Activated naive CD4-positive, alpha-beta T cell treated with anti-CD3 and anti-CD28 coated beads for 36 hours (primary cell): ENCODE measurements at regions not wholly inside any gene's neighbourhood (a gene's known extent, or its start where the extent isn't known, plus 50 kb on each side); places are given as distances from the start of the nearest gene placed in this dataset.

ENCODE experiments used
- CTCF ChIA-PET: fragments of 350-600 bp; sonication (Branson Sonifier 250); formaldehyde crosslinking; loops from one replicate; lab custom pipeline; 2021; ENCODE audit warnings: antibody characterized with exemption; lab: Charles Lee
- DNase-seq: peaks from one replicate; pipeline ENCODE4 v3.0.0-alpha.2; 2020
- H3K27ac Mint-ChIP-seq: one replicate; pipeline ENCODE4 v1.8.0; 2021; ENCODE audit warnings: mild to moderate bottlenecking, mixed read lengths
- H3K27me3 Mint-ChIP-seq: one replicate; pipeline ENCODE4 v1.8.0; 2021; ENCODE audit warnings: low read depth, mixed read lengths
- H3K36me3 Mint-ChIP-seq: one replicate; pipeline ENCODE4 v1.8.0; 2021; ENCODE audit warnings: low read depth, mixed read lengths
- H3K4me1 Mint-ChIP-seq: one replicate; pipeline ENCODE4 v1.8.0; 2021; ENCODE audit warnings: low read depth, mixed read lengths
- H3K4me3 Mint-ChIP-seq: one replicate; pipeline ENCODE4 v1.8.0; 2021; ENCODE audit warnings: mild to moderate bottlenecking, moderate library complexity, mixed read lengths
- H3K9me3 Mint-ChIP-seq: one replicate; pipeline ENCODE4 v1.8.0; 2021; ENCODE audit warnings: mixed read lengths
- intact Hi-C: fragments of 100-400 bp; cut with micrococcal nuclease; formaldehyde crosslinking; loops from one replicate; pipeline ENCODE4 v1.15.1; 2023

DNA sequence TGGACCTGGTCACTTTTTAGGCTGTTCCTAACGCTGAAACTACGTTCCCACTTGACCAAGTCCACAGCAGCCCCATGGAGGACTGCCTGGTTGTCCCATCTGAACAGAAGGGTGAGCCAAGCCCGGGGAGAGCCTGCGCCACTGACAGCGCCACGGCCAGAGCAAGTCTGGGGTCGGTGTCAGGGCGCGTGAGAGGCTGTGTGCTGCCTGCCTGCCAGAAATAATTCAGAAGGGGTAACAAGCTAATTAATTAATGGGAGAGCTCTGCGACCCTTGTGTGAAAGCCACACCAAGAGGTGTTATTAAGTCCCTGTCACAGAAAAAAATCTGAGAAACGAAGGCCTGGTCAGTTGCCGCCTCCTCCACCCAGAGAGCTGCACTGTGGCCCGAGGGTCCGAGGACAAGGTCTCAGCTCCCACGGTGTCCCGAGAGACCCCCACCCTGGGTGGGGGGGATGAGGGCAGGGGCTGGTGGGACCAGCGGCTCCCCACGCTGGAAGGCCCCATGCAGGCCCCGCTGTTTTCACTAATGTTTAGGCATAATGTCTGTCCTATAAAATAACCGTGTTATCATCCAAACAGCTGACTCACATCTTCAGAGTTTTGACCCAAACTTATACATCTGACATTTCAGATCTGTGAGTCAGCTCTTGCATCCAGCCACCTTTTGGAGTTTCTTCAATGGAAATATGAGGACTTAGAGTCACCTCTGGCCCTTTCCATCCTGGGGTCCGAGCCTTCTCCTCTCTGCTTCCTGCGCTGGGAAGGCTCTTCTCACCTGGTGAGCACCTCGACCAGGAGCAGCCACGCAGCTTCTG is 58.5 kb downstream of the DLL1 start:
- CTCF ChIA-PET: no interaction called here
- intact Hi-C loops: no loop called here
- H3K36me3 Mint-ChIP-seq: no peaks in the 10 kb centered on the region
- H3K4me1 Mint-ChIP-seq: no peaks in the 10 kb centered on the region
- no peak overlapping the region for H3K27ac Mint-ChIP-seq
- no peaks in the 10 kb centered on the region for H3K27me3 Mint-ChIP-seq
- H3K4me3 Mint-ChIP-seq: no peak overlapping the region
- H3K9me3 Mint-ChIP-seq: no peaks in the 10 kb centered on the region
- DNase-seq: no peak

DNA sequence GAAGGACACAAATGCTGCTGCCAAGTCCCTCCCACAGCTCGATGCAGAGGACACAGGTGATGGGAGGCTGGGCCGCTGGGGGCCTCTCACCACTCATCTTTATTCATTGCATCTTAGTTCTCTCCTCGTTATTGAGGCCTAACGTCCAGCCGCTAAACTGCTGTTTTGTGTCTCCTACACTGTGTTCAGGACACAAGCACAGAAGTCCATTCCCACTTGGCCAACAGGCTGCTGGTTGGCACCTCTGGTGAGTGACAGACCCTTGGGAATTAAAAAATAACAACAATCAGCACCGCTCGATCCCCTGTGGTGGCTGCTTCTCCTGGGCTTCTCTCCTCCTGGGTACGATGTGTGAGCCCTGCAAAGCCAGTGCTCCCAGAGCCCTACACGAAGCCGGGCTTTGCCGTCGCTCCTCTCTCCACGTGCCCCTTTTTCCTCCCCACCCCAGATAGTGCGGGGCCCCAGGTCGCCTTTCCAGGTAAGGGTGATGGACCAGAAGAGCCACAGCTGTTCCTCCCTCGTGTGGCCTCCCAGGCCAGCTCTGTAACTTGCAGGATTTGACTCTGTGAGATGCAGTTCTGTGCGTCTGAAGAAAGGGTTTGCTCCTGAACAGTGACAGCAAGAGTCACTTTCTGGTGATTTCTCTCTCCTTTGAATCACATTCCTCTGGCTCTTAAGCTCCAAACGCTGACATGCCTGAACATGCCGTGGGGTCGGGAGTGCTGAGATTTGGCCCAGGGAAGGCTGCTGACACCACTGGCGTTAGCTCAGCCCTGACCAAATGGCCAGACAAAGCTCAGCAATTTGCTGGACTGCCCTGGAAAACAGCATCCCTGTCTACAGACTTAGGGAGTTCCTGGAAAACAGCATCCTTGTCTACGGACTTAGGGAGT is 59.3 kb downstream of the DLL1 start:
- Mint-ChIP-seq H3K4me1 (no peaks in the 10 kb centered on the region), H3K9me3 (no peaks in the 10 kb centered on the region), H3K27ac (no peak overlapping the region)

DNA sequence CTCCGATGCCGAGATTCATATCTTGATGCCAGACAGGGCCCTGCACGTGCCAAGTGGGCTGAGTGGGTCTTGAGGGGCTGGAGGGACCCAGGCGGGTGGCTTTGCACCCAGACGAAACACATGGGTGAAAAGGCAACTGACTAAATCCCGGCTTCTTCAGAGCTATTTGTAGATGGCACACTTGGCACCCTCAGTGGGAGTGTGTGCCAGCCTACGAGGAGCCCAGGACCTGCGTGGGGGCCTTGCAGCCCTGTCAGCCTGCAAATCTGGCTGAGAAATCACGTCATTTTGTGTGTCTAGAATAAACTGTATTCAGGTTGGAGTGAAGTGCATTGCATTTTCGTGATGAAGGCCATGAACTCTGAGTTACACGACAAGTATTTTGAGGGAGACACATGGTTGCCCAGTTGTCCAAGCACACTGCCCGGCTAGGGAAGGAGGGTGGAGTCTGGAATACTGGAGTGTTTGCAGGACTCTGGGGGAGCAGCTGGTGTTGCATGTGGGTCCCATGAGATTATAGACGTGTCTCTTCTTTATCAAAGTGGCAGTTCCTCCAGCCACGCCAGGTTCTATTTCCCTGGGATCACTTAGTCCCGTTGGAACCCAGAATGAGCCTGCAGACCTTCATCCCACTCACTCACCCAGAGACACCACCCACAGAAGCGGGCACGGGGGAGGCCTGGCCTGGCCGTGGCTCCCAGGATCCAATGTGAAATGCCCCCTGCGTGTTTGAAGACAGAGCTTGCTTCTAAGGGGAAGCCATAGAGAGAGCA is 60.2 kb downstream of the DLL1 start:
- Mint-ChIP-seq H3K27ac (no peak overlapping the region), H3K27me3 (no peaks in the 10 kb centered on the region), H3K9me3 (no peaks in the 10 kb centered on the region), H3K4me1 (no peaks in the 10 kb centered on the region), H3K36me3 (no peaks in the 10 kb centered on the region), H3K4me3 (no peak overlapping the region)
- CTCF ChIA-PET: no interaction called here
- intact Hi-C loops: no loop called here
- no peak for DNase-seq

More for the DNA sequence above, 59.3 kb downstream of the DLL1 start:
- Mint-ChIP-seq H3K4me3 (no peak overlapping the region), H3K36me3 (no peaks in the 10 kb centered on the region), H3K27me3 (no peaks in the 10 kb centered on the region)
- CTCF ChIA-PET: no interaction called here
- intact Hi-C loops: no loop called here
- DNase-seq: no peak

DNA sequence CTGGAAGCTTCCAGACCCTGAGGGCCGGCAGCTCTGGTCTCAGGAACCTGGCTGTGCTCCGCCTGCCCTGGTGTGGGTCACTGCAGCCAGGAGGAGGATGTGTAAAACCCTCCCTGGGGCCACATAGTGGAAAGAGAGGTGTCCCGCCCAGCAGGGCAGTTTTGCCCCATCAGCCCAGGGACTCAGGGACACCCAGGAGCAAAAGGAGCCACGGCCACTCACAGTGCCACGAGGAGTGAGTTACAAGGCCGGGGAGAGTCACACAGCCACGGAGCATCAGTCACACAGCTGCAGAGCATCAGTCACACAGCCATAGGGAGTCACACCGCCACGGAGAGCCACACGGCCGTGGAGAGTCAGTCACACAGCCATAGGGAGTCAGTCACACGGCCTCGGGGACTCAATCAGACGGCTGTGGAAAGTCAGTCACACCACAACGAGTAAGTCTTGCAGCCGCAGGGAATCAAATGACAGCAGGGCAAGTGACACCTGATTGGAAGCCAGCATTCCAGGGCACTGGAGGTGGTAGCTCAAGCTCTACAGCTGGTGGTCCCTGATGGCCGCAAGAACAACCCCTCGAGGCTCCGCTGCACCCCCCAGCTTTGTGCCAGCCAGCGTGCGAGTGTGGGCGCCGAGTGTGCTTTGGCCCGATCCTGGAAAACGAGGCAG is 60.9 kb downstream of the DLL1 start:
- intact Hi-C loops: no loop called here
- DNase-seq: no peak
- Mint-ChIP-seq H3K4me3 (no peak overlapping the region), H3K27me3 (no peaks in the 10 kb centered on the region), H3K36me3 (no peaks in the 10 kb centered on the region), H3K9me3 (no peaks in the 10 kb centered on the region), H3K27ac (no peak overlapping the region), H3K4me1 (no peaks in the 10 kb centered on the region)
- CTCF ChIA-PET: no interaction called here

DNA sequence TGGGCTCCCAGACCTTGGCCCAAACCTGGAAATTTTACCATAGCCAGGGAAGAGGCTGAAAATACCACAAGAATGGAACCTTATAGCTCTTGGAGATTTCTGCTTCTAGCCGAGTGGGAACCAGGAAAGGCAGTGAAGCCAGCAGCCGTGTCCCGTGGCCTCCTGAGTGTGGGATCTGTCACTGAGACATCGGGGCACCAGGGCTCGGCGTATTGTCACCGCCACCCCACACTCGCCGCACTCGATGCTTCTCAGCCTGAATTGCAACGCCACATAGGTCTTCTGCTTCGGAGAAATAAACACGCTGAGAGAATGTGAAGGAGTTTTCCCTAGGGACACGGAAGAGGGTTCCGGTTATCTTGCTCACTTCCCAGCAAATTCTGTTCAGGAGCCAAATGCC is 61.5 kb downstream of the DLL1 start:
- Mint-ChIP-seq H3K27ac (no peak overlapping the region), H3K36me3 (no peaks in the 10 kb centered on the region), H3K4me3 (no peak overlapping the region), H3K27me3 (no peaks in the 10 kb centered on the region), H3K4me1 (no peaks in the 10 kb centered on the region), H3K9me3 (no peaks in the 10 kb centered on the region)
- intact Hi-C loops: no loop called here
- DNase-seq: no peak
- CTCF ChIA-PET: no interaction called here

DNA sequence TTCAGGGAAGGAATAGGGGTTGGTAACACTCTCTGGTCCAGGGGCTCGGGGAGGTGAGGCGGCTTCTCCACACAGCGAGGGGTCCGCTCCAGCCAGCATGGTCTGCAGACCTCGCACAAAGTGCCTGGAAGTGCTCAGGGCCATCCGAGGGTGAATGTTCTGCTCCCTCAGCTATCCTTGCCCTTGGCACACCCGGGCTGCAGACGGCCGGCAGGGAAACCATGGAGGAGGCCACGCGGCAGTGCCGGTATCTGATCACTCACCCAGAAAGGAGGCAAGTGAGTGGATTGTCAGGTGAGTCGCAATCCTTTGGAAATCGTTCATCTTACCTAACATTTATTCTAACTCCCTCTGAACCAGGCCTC is 62.0 kb downstream of the DLL1 start:
- H3K27ac Mint-ChIP-seq: no peak overlapping the region

DNA sequence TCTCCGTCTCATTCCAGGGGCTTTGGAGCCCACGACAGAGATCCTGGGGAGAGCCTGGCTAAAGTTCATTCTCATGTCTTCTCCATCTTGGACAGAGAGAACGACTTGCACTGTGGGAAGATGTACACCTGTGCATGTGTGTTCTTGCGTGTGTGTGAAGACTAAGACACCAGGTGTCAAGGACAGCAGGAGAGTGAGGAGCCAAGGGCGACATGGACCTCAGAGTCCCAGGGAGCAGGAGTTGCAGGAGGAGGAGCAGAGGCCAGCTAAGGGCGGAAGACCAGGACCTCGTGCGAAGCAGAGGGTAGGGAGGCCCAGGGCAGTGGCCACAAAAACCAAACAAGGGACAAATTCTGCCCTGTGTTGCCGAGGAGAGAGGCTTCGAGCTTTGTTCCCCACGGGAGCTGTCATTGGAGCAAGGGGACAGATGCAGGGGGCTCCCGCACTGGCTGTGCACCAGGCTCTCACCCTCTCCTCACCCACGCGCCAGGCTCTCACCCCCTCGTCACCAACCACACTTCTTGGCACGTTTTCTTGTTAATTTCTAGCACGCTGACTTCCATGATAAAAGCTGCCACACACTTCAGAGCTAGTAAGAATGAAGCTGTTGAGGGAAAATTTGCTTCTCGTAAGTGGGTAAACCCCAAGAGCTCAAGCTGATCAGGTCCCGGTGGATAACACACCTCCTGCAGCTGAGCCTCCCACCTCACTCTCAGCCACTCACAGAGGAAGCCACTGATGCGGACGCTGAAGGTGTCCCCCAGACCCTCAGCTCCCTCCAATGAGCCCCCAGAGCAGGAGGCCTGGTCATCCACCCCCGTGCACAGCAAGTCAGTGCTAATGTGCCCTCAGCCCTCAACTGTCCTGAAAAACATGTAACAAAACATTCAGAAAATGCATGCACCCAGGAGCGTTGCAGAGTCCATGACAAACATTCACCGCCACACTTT is 62.6 kb downstream of the DLL1 start:
- Mint-ChIP-seq H3K36me3 (no peaks in the 10 kb centered on the region), H3K9me3 (no peaks in the 10 kb centered on the region), H3K27me3 (no peaks in the 10 kb centered on the region), H3K27ac (no peak overlapping the region), H3K4me1 (peaks cover 2% of the 10 kb centered on the region), H3K4me3 (no peak overlapping the region)
- CTCF ChIA-PET: no interaction called here
- intact Hi-C loops: no loop called here
- DNase-seq: no peak

More for the DNA sequence above, 62.0 kb downstream of the DLL1 start:
- Mint-ChIP-seq H3K4me1 (no peaks in the 10 kb centered on the region), H3K27me3 (no peaks in the 10 kb centered on the region), H3K4me3 (no peak overlapping the region), H3K36me3 (no peaks in the 10 kb centered on the region), H3K9me3 (no peaks in the 10 kb centered on the region)
- intact Hi-C loops: no loop called here
- no peak for DNase-seq
- CTCF ChIA-PET: no interaction called here

DNA sequence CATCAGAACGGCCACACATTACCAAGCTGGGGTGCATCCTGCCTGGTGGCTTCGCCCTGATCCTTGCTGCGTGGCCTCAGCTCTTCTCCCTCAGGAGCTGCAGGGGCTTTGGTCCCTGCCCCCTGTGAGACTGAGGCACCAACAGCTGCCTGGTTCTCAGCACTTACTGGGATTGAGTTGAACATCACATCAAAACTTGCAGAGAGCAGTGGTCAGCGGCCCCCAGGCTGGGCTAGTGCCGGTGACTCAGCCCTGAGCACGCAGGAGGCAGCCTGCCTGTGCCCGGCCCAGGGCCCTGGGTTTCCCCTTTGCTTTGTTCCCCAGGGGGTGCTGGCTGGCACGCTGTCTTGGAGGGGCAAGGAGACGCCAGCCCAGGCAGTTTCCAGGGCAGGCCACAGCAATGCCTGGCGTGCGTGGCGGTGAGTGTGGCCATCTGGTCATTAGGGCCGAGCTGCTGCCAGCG is 63.3 kb downstream of the DLL1 start:
- intact Hi-C loops: no loop called here
- H3K27ac Mint-ChIP-seq: no peak overlapping the region
- DNase-seq: no peak
- H3K4me3 Mint-ChIP-seq: no peak overlapping the region
- no peaks in the 10 kb centered on the region for H3K9me3 Mint-ChIP-seq
- H3K4me1 Mint-ChIP-seq: peaks cover 9% of the 10 kb centered on the region
- H3K36me3 Mint-ChIP-seq: no peaks in the 10 kb centered on the region
- CTCF ChIA-PET: no interaction called here
- H3K27me3 Mint-ChIP-seq: no peaks in the 10 kb centered on the region

DNA sequence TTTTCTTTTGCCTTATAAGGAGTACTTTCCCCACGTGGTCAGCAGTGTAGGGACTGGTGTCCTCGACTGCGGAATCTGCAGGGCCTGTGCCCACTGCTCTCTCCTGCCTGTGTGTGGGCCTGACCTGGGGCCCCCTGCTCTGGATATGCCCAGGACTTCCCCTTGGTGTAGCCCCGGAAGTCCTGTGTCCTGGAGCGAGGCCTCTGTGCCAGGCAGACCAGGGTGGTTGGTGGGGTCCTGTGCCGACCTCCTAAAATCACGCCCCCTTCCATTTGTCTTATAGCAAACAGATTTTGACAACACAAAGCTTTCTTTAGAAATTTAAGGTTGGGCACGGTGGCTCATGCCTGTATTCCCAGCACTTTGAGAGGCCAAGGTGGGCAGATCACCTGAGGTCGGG is 64.2 kb downstream of the DLL1 start:
- intact Hi-C loops: no loop called here
- CTCF ChIA-PET: no interaction called here
- peaks cover 14% of the 10 kb centered on the region for H3K4me1 Mint-ChIP-seq
- no peak overlapping the region for H3K4me3 Mint-ChIP-seq
- DNase-seq: no peak
- H3K27ac Mint-ChIP-seq: no peak overlapping the region
- H3K9me3 Mint-ChIP-seq: no peaks in the 10 kb centered on the region
- no peaks in the 10 kb centered on the region for H3K27me3 Mint-ChIP-seq
- no peaks in the 10 kb centered on the region for H3K36me3 Mint-ChIP-seq

DNA sequence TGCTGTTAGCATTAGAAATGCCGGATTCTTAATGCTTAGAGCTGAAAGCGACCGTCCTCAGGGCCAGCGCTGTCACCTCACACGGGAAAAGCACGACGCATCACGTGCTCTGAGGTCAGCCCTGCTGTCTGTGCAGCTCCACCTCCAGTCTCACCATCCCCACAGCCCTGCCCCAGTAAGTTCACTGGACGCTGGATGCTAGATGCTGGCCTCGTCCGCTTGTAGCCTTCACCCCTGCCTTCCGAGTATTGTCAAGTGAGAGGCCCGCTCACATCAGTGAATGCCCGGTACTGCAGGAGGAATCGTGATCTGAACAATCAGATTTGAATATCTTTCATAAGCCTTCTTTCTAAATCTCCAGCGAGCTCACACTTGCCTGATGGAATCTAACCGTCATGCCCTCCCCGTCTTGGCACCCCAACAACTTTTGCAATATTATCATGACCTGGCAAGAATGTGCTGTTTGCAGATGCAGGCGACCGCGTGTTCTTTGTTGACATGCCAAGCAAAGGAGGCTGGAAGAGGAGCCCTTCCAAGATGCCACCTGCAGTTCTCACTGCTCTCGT is 64.9 kb downstream of the DLL1 start:
- H3K4me3 Mint-ChIP-seq: no peak overlapping the region
- H3K36me3 Mint-ChIP-seq: no peaks in the 10 kb centered on the region
- H3K27ac Mint-ChIP-seq: no peak overlapping the region
- CTCF ChIA-PET: no interaction called here
- no peaks in the 10 kb centered on the region for H3K27me3 Mint-ChIP-seq
- no peaks in the 10 kb centered on the region for H3K9me3 Mint-ChIP-seq
- peaks cover 14% of the 10 kb centered on the region for H3K4me1 Mint-ChIP-seq
- DNase-seq: no peak
- intact Hi-C loops: no loop called here
